ENCODE measurements at regions not wholly inside any gene's neighbourhood (a gene's known extent, or its start where the extent isn't known, plus 50 kb on each side); places are given as distances from the start of the nearest gene placed in this dataset.
"Not testable (repeated sequence)": the region's sequence is repeated elsewhere in the genome, so short reads cannot be mapped to it uniquely, and the experiment has no call there.

- DNase-seq, result no peak
Measured at GRCh38 chrX:77167993-77168392, 279.2 kb upstream of the FGF16 start.

GRCh38 chrX:77174680-77175519, 272.3 kb upstream of the FGF16 start:
- no peak for DNase-seq

- DNase-seq, result no peak
Measured at GRCh38 chrX:77200663-77201062, 246.5 kb upstream of the FGF16 start.

GRCh38 chrX:77223046-77223445, 224.1 kb upstream of the FGF16 start:
- no peak for DNase-seq

GRCh38 chrX:77264490-77264889, 182.7 kb upstream of the FGF16 start:
- DNase-seq, result no peak

GRCh38 chrX:77275392-77275791, 171.8 kb upstream of the FGF16 start:
- DNase-seq, result no peak

GRCh38 chrX:77276742-77277141, 170.4 kb upstream of the FGF16 start:
- DNase-seq, result no peak

GRCh38 chrX:77277911-77278310, 169.3 kb upstream of the FGF16 start:
- no peak for DNase-seq

- not testable (repeated sequence) for DNase-seq
Measured at GRCh38 chrX:77279373-77279772, 167.8 kb upstream of the FGF16 start.

GRCh38 chrX:77293331-77293995, 153.7 kb upstream of the FGF16 start:
- DNase-seq, result no peak

- no peak for DNase-seq
Measured at GRCh38 chrX:77298296-77298695, 148.9 kb upstream of the FGF16 start.

GRCh38 chrX:77298790-77299189, 148.4 kb upstream of the FGF16 start:
- DNase-seq, result no peak

- DNase-seq, result no peak
Measured at GRCh38 chrX:77299549-77299948, 147.6 kb upstream of the FGF16 start.

GRCh38 chrX:77342004-77342403, 105.2 kb upstream of the FGF16 start:
- DNase-seq, result no peak

- DNase-seq, result no peak
Measured at GRCh38 chrX:77346859-77347258, 100.3 kb upstream of the FGF16 start.

GRCh38 chrX:77347572-77347971, 99.6 kb upstream of the FGF16 start:
- no peak for DNase-seq

- DNase-seq, result no peak
Measured at GRCh38 chrX:77389891-77390290, 57.3 kb upstream of the FGF16 start.

- DNase-seq, result not testable (repeated sequence)
Measured at GRCh38 chrX:77390365-77390764, 56.8 kb upstream of the FGF16 start.

- DNase-seq, result no peak
Measured at GRCh38 chrX:77396781-77397180, 50.4 kb upstream of the FGF16 start.
